PC-9 (cell line): ENCODE measurements at regions not wholly inside any gene's neighbourhood (a gene's known extent, or its start where the extent isn't known, plus 50 kb on each side); places are given as distances from the start of the nearest gene placed in this dataset.

ENCODE experiments used
- CTCF ChIP-seq: fragments of 200-600 bp; sonication (generic); conservative IDR thresholded peaks from 2 replicates; pipeline ENCODE4 v1.6.1; 2017; ENCODE audit warnings: mixed run types, antibody characterized with exemption, mild to moderate bottlenecking, moderate library complexity
- EZH2 ChIP-seq: fragments of 200-600 bp; sonication (generic); IDR thresholded peaks from 2 replicates; pipeline ENCODE4 v1.8.0; 2017; ENCODE audit warnings: antibody characterized with exemption, low read depth

GRCh38 chr1:234863551-234863971 is 253.6 kb upstream of the IRF2BP2 start:
- no peak for TF ChIP-seq CTCF
- TF ChIP-seq EZH2: no peak
